HG03103 (cell line): ENCODE measurements at regions not wholly inside any gene's neighbourhood (a gene's known extent, or its start where the extent isn't known, plus 50 kb on each side); places are given as distances from the start of the nearest gene placed in this dataset.
"Not testable (repeated sequence)": the region's sequence is repeated elsewhere in the genome, so short reads cannot be mapped to it uniquely, and the experiment has no call there.

Experiments used
- ATAC-seq: cut with Tn5 transposase; IDR thresholded peaks from one replicate; pipeline ENCODE4 v1.9.1; 2021; ENCODE audit warnings: low read depth; ENCODE audit not compliant: unreplicated experiment

DNA sequence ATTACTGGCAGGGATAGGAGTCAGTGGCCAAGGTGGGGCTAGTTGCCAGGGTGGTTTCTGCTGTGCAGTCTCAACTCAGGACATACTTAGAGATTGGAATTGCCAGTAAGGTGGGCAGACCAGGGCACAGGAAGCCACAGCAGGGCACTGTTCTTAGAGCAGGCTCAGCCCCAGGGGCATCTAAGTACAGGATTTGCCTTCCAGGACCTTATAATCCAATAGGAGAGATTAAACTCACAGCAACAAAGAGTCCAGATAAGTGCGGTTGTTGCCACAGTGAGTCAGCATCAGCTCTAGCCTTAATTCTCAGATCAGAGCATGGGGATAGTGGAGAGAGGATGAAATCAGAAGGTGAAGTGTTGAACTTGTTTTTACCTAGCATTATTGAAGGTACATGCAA lies 265.8 kb upstream of the TRPC7 start:
- ATAC-seq: no peak

DNA sequence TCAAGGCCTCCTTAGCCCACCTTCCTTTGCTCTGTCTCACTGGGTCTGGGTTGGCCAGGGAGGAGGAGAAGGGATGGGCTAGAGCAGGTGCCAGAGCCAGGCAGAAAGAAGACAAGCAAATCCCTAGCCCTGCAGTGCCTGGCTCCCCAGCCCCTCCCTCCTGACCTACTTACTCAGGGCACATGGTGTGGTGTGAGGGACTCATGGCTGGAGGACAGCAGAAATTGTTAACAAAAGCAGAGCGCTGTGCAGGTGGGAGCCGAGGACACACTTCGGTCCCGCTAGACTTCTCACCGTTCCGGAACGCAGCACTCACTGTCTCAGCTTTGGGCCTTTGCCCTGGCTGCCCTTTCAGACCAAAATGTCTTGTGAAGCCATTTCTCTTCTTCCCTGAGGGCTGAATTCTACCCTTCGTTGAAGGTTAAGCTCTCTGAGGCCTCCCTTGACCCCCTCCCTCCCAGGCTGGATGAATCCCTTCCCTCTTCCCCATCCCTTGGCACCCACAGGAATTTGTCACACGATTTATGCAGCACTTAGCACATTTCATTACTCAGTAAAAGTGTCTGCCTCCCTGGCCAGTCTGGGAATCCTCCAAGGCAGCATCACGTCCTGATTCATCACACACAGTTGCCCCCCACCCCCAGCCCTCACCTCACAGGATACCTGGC lies 263.9 kb upstream of the TRPC7 start:
- no peak for ATAC-seq

DNA sequence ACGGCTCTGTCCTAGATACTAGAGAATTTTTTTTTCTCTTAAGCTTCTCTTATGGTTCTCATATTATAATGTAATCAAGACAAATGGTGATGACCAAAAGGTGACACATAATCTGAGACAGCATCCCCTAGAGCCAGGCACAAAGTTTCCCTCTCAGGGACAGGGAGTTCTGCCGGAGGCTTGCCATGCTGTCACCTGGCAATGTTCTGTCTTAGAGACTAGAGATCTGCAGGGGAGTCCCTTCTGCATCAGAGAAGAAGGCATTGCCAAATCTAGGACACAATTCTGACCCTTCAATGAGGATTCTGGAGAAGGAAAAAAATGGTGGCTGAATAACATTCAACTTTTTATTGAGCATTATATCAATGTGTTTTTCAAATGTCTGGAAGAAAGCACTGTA lies 261.2 kb upstream of the TRPC7 start:
- ATAC-seq: no peak

DNA sequence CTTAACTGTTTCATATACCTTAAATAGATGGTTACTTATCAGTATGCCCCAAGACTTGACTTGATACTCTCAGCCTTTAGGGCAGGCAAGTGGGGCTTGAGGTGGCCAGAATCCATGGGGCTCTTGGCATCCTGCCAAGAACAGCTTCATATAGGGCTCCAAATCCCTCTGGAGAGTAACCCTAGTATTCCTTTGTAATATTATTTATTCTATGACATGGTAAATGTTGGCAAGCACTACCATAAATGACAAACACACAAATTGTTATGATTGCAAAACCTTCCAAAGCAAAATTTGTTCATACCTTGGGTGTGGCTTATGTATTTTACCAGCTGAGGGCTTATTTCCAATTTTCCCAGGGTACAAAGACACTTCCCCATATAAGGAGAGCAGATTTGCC lies 257.4 kb upstream of the TRPC7 start:
- ATAC-seq: no peak

DNA sequence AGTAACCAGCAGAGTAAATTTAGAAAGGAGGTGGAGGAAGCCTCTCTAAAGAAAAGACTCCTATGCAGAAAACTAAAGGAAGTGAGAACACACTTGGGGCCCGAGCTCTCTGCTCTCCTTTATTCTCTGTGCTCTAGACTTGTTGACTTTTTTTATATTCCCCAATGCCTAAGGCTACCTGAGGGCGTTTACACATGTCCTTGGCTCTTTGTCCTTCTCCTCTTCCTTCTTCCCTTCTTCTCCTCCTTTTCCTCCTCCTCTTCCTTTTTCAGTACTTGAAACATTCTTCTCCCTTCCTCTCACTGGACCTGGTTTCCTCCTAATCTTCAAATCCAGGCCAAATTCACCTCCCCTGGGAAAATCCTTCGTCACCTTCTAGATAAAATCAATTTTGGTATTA lies 256.4 kb upstream of the TRPC7 start:
- ATAC-seq: no peak

DNA sequence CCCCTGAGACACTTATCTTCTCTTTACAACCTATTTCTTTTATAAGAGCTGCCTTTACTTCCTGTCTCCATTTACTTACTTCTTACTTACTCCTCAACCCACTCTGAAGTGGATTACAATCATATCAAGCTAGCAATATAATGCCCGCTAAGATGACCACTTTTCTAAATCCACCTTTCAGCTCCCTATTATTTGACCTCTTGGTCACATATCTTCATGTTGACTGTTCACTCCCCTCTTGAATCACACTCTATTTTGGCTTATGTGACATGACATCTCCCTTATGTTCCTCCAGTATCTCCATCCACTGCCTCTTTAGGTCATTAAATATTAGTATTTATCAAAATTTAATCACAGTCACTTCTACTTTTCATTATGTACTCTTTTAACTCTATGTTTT lies 255.3 kb upstream of the TRPC7 start:
- ATAC-seq: no peak

DNA sequence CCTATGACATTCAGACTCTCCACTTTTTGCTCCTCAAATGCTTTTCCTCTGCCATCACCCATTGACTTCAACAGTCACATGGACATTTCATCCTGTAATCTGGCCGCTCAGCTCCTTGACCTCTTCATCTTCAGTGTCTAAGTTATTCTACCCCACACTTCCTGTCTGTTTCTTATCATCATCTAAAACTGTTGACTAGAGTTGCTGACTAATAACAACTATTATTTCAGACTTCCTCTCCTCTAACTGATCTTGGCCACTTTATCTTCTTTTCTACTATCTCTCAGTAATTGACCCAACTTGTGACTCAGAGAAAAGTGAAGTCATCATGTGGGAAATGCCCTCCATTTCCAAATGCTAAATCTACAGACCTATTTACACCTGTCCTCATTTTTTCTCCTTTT lies 254.7 kb upstream of the TRPC7 start:
- no peak for ATAC-seq

DNA sequence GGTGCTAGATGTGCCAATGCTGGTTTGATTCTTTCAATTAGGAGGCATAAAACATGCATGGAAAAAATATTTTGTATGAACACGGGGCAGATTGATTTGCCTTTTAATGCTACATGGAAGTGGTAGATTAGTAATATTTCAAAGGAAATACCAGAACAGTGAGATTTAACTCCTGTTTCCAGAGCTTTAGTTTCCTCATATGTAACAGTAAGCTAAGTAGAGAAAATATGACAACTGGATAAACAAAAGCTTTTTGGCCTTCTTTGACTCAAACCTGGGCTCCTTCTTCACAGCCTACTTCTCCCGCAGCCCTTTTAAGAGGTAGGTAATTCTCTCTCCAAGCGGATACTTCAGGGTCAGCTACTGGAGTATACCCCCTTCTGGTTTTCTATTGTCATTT lies 254.2 kb upstream of the TRPC7 start:
- ATAC-seq: no peak

DNA sequence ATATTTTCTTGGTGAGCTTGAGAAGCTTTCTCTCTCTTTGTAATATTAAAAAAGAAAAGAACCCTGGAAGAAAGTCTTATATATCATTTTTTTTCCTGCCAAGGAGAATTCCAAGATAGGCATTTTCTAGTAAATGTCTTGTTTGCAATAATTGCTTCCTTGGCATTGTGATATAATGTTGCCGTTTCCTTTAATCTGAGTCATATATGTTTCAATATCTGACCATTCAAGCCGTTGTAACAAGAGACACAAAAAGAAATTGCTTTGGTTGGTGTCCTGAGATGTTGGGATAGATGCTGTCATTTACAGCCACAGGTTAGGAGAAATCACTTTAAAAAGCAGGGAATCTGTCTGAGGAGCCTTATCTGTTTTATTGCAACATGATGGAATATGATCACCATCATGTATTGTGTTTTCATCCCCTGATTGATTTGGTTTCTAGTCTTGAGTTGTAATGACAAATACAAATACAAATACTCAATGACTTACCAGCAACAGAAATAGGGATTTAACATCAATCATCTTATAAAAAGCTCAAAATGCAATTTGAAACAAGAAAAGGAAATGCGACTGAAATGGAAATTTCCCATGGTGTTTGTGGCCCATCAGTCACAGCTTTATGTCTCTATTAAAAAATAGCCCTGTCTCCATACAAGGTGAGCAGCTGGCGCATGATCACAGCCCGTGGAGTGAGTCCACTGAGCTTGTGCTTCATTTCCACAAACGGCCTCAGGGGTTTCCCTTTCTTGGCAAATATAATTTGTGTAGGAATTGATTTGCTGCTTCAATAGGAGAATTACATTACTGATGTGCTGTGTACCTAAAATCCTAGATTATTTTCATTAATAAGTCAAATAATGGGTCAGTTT lies 250.1 kb upstream of the TRPC7 start:
- no peak for ATAC-seq

DNA sequence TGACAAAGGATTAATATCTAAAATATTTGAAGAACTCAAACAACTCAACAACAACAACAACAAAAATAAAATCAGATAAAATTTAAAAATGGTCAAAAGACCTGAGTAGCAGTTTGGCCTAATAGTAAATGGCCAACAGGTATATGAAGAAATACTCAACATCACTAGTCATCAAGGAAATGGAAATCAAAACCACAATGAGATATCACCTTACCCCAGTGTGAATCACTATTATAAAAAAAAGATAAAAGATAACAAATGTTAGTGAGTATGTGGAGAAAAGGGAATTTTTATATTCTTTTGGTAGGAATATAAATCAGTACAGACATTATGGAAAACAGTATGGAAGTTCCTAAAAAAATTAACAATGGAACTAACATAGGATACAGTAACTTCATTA lies 247.9 kb upstream of the TRPC7 start:
- no peak for ATAC-seq

DNA sequence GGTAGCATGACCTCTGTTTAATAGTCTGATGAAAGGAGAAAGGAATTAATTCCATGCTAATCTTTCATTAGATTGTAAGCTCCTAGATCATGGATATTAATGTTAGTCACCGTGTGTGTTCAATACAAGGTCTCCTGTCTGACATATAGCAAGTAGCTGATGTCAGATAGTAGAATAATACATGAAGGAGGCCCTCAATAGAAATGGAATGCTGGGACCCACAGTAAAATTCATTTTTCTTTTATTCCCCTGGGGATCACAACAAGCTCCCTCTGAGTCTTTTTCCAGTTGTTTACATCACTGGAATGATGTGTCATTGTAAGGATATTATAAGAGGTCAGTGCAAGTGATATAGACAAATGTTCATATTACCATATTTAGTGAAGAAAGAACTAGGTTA lies 240.3 kb upstream of the TRPC7 start:
- no peak for ATAC-seq

DNA sequence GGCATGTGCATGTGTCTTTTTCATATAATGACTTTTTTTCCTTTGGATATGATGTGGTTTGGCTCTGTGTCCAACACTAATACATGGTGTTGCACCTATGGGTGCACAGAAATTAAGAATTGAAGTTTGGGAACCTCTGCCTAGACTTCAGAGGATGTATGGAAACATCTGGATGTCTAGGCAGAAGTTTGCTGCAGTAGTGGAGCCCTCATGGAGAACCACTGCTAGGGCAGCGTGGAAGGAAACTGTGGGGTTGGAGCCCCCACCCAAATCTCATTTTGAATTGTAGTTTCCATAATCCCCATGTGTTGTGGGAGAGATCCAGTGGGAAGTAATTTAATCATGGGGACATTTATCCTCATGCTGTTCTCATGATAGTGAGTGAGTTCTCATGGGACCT lies 235.0 kb upstream of the TRPC7 start:
- ATAC-seq: no peak

DNA sequence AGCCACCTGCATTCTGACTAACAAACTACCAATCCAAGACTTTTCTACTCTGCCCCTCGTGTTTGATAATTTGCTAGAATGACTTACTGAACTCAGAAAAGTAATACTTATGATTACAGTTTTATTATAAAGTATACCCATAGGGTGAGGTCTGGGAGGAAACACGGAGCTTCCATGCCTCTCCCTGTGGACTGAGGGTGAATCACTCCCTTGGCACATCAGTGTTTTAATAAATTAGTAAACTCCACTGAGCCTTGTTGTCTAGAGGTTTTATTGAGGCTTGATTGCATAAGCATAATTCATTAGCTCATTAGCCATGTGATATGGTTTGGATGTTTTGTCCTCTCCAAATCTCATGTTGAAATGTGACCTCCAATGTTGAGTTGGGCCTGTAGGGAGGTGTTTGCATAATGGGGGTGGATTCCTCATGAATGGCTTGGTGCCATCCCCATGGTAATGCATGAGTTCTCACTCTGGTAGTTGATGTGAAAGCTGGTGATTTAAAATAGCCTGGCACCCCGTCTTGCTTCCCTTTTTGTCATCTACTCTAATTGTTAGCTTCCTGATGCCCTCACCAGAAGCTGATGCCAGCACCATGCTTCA lies 233.6 kb upstream of the TRPC7 start:
- ATAC-seq: no peak

DNA sequence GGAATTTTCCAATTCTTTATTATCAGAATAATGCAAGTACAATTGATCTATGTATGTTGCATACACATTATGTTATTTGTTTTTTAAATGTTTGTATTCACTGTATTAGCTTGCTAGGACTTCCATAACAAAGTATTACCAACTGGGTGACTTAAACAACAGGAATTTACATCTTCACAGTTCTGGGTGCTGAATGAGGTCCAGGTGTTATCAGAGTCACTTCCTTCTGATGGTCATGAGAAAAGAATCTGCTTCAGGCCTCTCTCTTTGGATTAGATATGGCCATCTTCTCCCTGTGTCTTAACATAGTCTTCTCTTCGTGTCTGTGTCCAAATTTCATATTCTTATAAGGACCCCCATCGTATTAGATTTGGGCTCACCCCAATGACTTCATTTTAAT lies 229.1 kb upstream of the TRPC7 start:
- no peak for ATAC-seq

DNA sequence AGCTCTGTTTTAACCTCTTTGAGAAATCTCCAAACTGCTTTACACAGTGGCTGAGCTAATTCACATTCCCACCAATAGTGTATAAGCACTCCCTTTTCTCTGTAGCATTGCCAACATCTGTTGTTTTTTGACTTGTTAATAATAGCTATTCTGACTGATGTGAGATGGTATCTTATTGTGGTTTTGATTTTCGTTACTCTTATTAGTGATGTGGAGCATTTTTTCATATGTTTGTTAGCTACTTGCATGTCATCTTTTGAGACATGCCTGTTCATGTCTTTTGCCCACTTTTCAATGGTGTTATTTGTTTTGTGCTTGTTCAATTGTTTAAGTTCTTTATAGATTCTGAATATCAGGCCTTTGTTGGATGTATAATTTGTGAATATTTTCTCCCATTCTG lies 225.2 kb upstream of the TRPC7 start:
- no peak for ATAC-seq

DNA sequence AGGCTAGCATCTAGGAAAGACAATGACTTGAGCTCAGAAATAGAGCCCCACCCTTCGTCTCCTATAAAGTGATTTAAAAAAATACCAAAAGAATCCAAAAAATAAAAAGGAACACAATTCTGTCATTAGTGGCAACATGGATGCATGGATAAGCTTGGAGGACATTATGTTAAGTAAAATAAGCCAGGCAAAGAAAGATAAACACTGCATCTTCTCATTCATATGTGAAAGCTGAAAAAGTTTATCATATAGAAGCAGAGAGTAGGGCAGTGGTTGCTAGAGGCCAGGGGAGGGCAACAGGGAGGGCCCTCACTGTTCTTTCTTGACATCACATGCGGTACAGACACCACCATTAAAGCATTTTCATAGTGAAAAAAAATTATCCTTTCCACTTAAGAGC lies 220.9 kb upstream of the TRPC7 start:
- no peak for ATAC-seq

DNA sequence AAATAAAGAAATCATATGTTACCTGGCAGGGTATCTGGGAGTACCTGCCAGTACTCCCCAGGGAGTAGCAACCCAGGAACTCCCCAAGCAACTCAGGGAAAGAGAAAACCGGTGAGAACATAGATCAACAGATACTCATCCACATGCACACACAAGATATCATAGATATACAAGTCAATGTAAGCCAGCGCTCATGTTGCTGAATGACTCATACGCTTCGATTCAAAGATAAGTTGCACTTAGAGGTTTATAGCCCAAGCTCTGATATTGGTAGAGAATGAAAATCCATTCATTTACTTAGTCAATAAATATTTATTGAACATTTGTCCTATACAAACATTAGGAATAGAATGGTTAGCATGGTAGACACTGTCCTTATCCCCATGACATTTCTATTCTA lies 219.1 kb upstream of the TRPC7 start:
- no peak for ATAC-seq

DNA sequence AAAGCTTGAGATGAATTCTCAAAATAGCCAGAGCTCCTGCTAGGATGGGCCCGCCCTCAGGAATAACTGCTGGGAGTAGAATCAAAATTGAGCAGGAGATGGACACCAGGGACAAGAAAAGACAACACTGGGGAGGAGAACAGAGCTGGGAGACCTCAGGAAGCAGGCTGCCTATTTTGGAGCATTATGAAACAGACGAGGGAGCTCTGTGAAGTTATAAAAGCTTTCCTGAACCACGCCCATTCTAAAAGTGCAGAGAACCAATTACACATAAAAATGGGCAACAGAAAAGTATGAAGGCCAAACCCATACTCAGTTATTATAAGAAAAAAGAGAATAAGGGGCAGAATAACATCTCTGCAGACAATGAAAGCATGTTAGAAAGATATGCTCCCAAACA lies 213.9 kb upstream of the TRPC7 start:
- ATAC-seq: no peak

DNA sequence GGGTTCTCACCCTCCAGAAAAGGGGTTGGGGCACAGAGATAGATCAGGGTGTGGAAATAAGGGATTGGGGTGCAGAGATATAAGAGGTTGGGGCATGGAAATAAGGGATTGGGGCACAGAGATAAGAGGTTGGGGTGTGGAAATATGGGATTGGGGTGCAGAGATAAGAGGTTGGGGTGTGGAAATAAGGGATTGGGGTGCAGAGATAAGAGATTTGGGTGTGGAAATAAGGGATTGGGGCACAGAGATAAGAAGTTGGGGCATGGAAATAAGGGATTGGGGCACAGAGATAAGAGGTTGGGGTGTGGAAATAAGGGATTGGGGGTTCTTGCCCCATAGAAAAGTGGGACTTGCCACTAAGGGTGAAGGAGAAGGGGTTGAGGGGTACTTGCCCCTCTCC lies 204.5 kb upstream of the TRPC7 start:
- ATAC-seq: not testable (repeated sequence)

DNA sequence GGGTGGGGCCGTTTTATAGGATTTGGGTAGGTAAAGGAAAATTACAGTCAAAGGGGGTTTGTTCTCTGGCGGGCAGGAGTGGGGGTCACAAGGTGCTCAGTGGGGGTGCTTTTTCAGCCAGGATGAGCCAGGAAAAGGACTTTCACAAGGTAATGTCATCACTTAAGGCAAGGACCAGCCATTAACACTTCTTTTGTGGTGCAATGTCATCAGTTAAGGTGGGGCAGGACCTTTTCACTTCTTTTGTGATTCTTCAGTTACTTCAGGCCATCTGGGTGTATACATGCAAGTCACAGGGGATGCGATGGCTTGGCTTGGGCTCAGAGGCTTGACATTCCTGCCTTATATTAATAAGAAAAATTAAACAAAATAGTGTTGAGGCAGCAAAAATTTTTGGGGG lies 200.1 kb upstream of the TRPC7 start:
- not testable (repeated sequence) for ATAC-seq

DNA sequence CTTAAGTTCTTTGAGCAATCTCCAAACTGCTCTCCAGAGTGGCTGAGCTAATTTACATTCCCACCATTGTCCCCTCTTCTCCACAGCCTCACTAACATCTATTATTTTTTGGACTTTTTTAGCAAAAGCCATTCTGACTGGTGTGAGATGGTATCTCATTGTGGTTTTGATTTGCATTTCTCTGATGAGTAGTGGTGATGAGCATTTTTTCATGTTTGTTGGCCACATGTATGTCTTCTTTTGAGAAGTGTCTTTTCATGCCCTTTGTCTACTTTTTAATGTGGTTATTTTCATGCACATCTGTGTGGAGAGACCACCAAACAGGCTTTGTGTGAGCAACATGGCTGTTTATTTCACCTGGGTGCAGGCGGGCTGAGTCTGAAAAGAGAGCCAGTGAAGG lies 199.7 kb upstream of the TRPC7 start:
- not testable (repeated sequence) for ATAC-seq

DNA sequence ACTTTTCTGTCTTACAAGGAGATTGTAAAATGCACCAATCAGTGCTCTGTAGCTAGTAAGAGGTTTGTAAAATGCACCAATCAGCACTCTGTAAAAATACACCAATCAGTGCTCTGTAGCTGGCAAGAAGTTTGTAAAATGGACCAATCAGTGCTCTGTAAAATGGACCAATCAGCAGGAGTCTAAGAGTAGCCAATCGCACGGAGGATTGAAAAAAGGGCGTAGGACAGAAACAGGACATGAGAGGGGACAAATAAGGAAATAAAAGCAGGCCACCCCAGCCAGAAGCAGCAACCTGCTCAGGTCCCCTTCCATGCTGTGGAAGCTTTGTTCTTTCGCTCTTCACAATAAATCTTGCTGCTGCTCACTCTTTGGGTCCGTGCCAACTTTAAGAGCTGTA lies 199.1 kb upstream of the TRPC7 start:
- not testable (repeated sequence) for ATAC-seq
